NCI-H524 (cell line): ENCODE measurements at regions not wholly inside any gene's neighbourhood (a gene's known extent, or its start where the extent isn't known, plus 50 kb on each side); places are given as distances from the start of the nearest gene placed in this dataset.

Source experiments
- DNase-seq, 2 experiments: peaks; one replicate each; lab custom pipeline; 2025; lab: John Stamatoyannopoulos, UW

DNA sequence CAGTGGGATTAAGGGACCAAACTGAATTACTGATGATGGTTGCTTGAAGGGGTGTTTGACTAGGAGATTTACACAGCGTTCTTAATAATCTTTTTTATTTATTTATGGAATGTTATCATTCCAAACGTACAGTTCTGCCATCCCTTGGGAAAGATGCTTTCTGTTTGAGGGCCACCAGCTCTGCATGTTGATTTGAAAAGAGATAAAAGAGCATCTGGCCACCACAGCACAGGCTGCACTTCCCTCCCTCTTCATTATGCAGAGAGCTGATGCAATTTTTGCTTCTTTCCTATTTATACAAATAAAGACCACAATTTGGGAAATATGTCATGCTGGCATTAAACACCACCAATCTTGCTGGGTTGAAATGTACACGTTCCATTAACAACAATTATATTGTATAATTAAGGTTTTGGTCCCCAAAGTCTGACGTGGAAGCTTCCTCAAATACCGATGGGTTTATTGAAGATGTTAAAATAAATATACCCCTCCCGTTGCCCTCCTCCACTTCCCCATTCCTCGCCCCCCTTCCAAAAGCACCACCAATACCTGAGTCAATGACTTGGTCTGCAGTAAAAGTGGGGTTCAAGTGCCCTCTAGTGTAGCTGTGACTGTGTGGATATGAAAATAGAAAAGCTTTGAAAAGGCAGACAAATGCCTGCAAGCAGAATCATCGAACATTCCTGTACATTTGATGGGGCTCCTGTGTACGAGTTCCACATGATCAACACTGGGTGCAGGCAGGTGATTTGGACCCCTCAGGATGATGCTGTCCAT lies 211.9 kb downstream of the HRH4 start:
- peak; percentile 13 to 75 for DNase-seq

DNA sequence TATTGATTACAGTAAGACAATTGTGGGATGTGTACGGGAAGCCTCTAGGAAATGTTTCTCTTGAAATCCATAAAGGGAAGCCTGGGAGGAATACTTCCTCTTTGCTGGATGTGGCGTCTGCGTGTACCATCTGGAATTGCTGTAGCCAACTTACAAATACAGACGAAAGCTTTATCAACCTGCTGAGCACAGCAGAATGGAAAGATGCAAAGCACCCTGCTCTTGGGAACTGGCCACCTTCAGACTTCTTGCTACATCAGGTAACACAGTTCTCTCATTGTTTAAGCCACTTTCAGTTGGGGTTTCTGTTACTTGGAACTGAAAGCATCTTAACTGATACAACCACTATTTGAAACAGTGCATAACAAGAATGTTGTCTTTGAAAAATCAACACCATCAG lies 213.8 kb downstream of the HRH4 start:
- no peak for DNase-seq

DNA sequence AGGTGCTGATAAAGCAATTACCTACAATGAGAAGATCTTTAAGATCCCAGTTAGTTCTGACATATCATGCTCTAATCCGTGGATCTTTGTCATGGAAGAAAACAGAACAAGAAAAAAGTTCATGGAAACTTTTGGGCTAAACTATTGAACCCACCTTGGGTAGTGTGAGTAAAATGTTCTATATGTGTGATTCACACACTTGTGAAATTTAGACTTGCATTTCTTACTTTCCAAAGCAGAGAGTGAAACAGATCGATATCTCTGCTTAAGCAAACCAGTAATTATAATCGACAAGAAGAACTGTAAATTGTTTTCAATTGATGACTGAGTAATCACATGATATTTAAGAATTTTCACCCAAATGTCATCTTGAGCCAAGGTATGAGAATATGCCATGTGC lies 214.2 kb downstream of the HRH4 start:
- DNase-seq = no peak

DNA sequence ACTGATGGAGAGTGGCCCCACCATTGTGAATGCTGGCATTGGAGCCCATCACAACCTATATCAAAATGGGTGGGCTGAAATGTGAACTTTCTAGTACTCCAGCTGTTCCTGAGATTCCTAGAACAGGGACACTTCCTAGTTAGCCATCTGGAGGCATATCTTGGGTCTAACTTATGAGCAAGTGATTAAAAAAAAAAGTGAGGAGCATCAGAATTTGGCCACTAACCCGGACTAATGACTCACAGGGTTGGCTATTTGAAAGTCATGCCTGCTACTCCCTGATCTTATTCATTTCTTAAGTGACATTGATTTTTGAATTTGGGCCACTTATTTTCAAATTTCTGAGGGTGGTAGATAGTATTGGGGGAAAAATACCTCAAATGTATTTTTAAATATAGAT lies 216.6 kb downstream of the HRH4 start:
- DNase-seq = peak in 1 of 2 experiments; percentile 22

DNA sequence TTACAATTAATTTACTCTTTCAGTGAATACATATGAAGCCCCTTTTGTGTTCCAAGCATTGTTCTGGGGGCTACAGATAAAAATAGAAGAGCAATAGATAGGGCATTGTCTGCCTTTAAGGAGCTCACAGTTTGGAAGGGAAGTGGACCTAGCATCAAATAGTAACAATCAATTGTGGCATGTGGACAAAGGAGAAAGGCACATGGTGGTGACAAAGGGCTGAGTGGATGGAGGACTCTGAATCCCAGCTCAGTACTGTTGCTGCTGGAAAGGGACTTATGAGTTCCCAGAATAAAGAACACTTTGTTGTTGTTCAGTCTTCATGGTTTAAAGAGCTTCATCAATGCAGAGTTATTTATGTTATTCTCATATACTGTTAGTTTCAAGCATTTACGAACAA lies 217.7 kb downstream of the HRH4 start:
- DNase-seq = no peak

DNA sequence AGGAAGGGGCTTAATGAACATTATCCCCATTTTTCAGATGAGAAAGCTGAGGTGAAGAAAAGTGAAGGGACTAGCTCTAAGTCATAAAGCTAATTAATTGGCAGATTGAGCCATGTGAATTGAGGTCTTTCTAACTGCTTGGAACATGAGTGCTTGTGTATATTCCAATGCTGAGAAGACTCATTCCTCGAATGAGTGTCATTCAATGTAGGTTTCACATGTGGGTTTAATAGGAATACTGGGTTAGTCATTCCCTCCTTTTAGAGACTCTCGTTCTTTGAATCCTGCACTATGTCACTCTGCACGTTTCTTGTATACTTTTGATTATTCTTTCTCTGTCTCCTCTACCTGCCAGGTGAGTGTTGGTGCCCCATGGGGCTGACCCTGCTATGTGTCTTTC lies 218.2 kb downstream of the HRH4 start:
- DNase-seq = no peak

DNA sequence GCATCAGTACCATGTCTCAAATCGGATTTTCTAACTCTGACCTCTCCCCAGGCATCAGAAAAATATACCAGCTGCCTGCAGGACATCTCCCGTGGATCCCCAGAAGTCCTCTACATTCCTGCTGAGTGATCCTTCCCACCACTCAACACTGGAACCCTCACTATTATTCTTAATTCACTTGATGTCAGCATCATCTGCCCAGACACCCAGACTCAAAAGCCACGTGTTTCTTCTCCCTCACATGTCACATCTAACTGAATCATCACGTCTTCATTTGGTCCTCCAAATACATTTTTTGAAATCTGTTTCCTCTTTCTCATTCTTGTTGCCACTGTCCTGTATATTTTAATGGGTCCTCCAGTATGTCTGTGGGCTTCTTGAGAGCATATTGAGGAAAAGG lies 218.6 kb downstream of the HRH4 start:
- no peak for DNase-seq

DNA sequence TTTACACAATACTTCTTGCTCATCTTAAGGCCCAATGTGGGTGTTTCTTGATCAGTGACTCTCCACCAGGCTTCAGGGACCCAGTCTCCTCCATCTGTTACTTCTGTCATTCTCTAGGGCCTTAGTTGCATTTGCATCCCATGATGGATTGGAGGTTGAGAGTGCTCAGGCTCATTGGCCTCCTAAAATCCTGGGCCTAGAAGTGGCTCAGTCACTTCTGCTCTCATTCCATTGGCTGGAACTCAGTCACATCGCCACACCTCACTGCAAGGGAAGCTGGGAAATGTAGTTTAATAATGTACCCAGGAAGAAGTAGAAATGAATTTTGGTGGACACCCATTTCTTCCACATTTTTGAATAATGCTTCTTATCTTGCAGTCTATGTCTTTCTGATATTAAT lies 223.5 kb downstream of the HRH4 start:
- peak in 1 of 2 experiments; percentile 11 for DNase-seq

DNA sequence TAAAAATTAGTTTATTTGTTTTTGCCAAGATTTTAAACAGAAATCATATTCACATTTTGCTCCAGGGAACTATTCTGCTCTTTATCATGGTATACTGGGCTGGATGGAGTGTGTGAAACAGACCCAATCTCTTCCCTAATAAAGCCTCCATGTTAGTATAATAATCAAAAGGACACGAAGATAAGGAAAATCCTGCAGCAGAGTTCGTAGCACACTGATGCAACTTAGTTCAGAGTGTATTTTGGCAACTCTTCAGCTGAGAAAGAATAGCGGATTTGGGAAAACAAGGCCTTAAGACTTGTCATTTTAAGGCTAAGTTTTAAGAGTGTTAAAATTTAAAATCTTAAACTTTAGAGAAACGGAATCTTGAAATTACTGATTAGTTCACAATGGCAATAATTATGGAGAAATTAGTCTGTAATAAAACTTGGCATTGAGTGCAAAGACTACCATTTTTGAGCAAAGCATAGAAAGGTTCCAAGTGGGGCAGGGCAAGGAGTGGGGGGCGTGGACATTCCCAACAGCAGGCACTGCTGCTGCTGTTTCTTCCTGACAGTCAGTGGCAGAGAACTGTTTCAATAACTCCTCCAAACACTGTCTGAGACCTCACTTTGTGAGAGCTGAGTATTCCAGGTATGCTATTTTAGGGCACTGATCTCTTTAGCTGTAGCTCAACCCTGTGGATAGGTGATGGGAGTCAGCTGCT lies 225.0 kb downstream of the HRH4 start:
- DNase-seq = no peak

DNA sequence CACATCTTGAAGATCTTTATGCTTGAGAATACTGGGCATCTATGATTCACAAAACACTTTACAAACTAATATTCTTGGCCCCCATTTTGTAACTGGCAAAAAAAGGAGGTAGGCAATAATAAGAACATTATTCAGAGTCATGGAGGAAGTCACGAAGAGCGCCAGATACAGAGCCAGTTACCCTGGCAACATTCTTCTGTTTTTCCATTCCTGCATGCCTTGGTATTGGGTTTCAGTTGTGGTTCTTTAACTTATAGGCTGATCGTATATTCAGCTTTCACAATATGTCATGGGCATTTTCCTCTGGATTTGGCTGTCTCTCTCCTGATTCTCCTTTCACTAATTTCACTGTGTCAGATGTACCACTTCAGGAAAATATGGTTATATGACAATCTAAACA lies 234.7 kb downstream of the HRH4 start:
- no peak for DNase-seq

DNA sequence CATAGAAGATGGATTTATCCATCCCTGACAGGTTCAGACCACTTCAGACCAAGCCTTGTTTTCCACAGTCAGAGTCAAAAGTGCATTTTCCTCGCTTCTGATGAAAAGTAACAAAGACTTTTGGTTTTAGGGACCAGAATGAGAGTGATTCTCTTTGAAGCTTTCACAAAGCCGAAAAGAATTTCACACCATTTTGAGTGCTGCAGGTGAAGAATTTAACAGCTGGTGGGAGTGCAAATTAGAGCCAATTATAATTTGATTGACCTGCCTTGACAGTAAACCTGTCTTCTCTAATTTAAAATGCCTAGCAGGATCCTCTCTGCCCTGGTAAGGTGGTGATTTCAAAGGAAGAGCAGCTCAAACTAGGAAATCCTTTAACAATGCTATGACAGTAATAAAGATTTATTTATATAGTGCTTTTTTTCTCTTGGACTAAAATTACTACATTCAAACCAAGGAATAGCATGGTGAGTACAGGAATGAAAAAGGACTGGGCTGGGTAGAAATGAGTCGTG lies 241.6 kb downstream of the HRH4 start:
- no peak for DNase-seq

DNA sequence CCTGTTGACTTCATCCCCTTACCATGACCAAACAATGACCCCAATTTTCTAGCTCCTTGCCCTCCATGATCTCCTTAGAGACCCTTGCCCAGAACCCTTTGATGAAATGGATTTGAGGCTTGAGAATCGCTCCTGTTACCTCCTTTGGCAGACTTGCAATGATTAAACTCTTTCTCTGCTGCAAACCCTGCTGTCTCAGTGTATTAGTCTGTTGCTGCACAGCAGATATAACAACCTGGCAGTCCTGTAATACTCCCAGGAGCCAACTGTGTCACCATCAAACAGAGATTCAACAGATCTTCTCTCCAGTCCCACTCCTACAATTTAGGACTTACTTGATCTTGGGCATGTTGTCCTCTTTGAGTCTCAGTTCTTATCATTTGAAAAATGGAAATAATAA lies 242.9 kb downstream of the HRH4 start:
- no peak for DNase-seq

DNA sequence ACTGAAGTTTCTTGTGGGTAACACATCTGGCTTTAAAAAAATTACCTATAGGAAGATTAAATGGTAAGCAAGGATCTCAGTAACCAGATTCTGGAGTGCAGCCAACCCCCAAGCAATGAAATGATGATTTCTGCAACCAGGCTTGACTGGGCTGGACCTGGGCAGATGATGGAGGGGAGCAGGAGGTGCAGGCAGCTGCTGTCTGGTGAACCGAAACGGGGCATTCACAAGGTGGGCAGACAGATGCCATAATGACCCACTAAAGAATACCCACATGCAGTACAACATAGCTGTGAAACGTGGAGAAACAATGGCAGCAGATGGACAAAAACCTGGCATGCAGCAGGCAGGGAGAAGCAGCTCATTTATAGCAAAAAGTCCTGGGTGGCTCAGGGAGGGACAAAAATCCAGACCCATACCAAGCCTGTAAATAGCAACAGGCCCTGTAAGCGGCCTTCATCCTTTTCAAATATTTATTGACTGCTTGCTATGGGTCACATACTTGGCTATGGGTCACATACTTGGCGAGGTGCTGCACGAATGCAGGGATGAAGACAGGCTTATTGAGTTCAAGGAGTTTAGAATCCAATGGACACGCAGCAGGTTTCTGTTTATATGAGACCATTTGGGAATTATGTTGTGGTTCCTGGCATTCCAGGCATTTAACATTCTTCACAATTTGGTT lies 244.7 kb downstream of the HRH4 start:
- DNase-seq = peak; percentile 74 to 93

DNA sequence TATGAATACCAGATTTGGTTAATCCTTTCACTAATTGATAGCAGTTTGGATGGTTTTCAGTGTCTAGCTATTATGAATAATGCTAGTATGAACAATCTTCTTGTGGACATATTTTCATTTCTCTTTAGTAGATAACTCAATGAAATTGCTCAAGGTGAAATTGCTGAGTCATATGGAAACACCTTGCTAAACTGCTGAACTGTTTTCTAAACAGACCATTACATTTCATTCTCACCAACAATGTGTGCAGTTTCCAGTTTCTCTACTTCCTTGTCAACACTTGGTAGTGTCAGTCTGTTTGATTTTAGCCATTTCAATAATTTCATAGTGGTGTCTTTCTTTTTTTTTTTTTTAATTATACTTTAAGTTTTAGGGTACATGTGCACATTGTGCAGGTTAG lies 250.0 kb downstream of the HRH4 start:
- no peak for DNase-seq

DNA sequence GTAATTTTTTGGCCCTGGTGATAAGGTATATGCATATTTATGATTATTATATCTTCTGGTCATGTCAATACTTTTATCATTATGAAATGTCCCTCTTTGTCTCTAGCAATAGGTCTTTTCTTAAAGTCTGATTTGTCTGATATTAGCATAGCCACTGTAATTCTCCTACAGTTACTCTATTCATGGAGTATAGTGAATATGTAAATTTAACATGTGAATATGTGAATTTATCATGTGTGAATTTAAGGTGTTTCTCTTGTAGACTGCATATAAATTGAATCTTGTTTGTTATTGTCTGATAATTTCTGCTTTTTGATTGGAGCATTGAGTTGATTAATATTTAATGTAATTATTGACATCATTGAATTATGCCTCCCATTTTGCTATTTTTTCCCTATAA lies 259.4 kb downstream of the HRH4 start:
- DNase-seq = no peak

DNA sequence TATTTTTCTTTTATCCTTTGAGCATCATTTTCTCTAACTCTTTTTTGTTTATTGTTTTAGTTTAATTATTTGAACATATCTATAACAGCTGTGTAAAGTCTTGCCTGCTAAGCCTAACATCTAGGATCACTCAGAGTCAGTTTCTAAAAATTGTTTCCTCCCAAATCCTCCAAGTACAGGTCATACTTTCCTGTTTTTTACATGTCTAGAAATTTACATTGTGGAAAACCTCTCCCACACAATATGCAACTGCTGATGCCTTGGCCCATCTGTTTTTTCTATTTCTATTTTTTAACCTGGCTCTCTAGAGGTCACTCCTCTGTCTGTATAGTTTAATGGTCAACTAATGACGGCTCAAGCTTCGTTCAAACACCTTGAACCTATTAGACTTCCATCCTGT lies 261.0 kb downstream of the HRH4 start:
- no peak for DNase-seq

DNA sequence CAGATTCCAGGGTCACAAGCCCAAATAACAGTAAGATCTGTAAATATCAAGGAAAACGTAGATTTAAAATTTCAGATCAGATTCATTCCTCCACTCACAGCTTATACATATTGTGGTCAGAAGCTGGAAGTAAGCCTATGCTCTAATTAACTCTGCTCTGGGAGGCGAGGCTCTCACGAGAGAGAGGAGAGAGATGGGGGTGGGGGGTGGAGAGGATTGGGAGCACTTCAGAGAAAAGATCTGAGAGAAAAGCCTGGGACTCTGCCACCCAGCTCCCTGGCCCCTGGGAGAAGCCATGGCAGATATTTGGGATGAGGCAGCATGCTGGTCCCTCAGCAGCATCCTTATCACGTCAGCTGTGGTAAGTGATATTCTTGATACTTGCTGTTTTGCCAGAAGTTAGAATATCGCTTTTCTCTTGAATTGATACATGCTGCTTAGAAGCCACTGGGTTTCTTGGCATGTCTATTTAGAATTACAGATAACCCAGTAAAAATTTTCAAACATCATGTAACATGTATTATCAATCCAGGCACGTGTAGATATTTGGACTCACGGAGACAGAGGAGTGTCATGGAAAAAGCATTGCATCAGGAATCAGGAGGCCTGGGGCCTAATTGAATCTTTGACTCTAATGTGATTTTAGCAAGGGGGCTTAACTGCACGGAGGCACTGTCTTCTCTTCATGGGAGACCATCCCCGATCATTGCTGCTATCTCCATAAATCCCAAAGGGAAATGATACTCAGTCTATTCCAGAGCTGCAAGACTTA lies 265.4 kb downstream of the HRH4 start:
- peak in 1 of 2 experiments; percentile 39 for DNase-seq

DNA sequence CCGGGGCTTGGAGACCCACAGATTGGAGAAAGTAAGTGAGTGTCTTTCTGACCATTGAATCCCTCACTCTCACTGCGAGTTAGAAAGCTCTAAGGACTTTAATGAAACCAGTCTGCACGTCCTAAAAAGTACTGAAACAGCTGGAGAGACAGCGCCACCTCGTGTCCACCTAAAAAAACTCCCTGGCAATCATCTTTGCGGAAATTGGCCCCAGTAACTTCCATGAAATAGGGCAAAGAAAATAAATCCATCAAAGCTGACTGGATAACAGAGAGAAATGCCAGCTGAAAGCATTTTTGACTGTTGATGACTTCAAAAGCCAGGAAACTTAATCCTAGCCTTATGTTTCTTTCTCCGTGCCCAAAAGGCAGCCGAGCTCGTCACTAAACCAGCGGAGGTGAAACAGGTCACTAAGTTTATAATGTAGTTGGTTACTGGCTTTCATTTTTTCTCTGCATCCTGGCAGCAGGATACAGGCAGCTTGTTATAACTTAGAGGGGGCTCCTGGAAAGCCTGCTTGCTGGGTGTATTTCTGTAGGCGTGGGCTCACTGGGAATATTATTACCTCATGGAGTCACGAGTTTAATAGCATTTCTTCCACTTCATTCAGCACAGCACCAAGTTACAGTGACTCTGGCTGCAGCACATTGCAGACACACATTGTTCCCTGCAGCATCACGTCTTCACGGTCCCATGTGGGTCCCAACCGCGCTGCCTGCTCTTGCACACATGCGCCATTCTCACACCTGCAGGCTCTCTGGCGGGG lies 266.5 kb downstream of the HRH4 start:
- DNase-seq = peak; percentile 73 to 88

DNA sequence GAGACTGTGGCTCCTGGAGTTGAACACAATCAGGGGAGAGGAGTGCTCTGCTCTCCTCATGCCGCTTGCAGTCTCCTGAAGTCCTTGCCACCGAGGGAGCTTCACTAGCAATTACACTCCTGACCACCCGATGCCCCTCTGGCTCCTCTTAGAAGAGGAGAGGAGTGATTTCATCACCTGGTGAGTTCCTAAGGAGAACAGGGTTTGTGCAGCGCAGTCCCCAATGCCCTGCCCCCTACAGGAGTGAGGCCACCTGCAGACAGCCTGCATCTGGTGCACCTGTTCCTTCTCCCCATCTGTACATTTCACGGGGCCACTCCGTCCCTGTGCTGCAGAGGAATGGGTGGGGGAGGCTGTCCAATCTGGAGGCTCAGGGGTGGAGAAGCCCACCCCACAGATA lies 267.2 kb downstream of the HRH4 start:
- DNase-seq = peak in 1 of 2 experiments; percentile 61

DNA sequence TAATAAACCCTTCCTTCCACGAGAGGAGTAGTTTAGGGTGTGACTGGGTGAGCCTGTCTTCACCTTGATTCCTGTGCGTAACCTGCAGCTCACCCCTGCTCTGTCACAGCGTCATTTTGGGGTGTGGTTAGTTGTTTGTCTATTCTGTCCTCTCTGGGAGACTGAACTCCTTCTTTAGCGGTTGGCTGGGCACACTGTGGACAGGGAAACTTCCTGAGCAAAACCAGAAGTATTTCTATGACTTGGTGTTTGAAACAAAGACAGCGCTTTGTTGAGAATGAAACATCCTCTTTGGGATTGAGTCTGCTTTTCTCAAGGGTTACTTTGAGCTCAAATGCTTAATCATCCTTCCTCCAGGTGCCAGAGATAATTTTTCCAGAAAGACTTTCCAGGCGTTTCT lies 270.7 kb downstream of the HRH4 start:
- DNase-seq = no peak

DNA sequence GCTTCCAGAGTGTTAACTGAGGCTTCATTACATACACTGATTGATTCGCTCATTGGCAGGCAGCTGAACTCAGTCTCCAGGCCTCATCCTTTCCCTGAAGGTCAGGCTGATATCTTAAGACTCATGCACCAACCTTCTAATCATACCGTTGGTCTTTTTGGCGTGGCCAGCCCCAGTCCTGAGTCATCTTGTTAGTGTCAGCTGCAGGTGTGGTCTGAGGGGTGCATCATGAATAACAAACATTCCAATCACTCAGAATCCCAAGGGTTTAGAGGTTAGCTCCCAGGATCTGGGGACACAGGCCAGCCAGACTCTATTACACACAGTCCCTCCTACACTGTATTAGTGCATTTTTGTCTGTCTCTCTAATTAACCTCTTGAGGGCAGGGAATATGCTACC lies 271.5 kb downstream of the HRH4 start:
- DNase-seq = no peak
